ENCODE measurements at regions not wholly inside any gene's neighbourhood (a gene's known extent, or its start where the extent isn't known, plus 50 kb on each side); places are given as distances from the start of the nearest gene placed in this dataset.

- DNase-seq (ENCODE audit: low read depth, low spot score) (no peak), FAIRE-seq (no peak)
- H3K4me1 ChIP-seq (ENCODE audit: control insufficient read depth, extremely low read depth, insufficient read depth, low read length), result no peaks in the 10 kb centered on the region
- no peaks in the 10 kb centered on the region for H3K27me3 ChIP-seq (ENCODE audit: control insufficient read depth, extremely low read depth, insufficient read depth, low read length)
- dilution Hi-C loops (cut with MboI; ENCODE audit: extremely low pct_ligation_motif_present, low sequenced_read_pairs), result no loop called here
- H3K9ac ChIP-seq (ENCODE audit: control insufficient read depth, extremely low read depth, insufficient read depth, low read length), result no peak overlapping the region
- TF ChIP-seq, protein P1, sequence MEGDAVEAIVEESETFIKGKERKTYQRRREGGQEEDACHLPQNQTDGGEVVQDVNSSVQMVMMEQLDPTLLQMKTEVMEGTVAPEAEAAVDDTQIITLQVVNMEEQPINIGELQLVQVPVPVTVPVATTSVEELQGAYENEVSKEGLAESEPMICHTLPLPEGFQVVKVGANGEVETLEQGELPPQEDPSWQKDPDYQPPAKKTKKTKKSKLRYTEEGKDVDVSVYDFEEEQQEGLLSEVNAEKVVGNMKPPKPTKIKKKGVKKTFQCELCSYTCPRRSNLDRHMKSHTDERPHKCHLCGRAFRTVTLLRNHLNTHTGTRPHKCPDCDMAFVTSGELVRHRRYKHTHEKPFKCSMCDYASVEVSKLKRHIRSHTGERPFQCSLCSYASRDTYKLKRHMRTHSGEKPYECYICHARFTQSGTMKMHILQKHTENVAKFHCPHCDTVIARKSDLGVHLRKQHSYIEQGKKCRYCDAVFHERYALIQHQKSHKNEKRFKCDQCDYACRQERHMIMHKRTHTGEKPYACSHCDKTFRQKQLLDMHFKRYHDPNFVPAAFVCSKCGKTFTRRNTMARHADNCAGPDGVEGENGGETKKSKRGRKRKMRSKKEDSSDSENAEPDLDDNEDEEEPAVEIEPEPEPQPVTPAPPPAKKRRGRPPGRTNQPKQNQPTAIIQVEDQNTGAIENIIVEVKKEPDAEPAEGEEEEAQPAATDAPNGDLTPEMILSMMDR (optimal IDR thresholded peaks at IDR 0.05 in 1 of 3, IDR thresholded peaks at IDR 0.05 in 1 of 3, conservative IDR thresholded peaks at IDR 0.05 in 1 of 3; ENCODE audit: extremely low read depth in 1 of 3, insufficient read depth in 2 of 3, low read length in 3 of 3), result no peak
- no peak for TF ChIP-seq EZH2 (IDR thresholded peaks at IDR 0.05; ENCODE audit: low read length)
- no peaks in the 10 kb centered on the region for H3K9me3 ChIP-seq (ENCODE audit: control insufficient read depth, low read depth, low read length)
- H4K20me1 ChIP-seq (ENCODE audit: control insufficient read depth, extremely low read depth, insufficient read depth, low read length), result no peaks in the 10 kb centered on the region
- no peak overlapping the region for H3K4me3 ChIP-seq (ENCODE audit: control insufficient read depth in 2 of 3, extremely low read depth in 1 of 3, insufficient read depth in 2 of 3, low read depth in 1 of 3, low read length in 3 of 3)
- no peak overlapping the region for H2AFZ ChIP-seq (ENCODE audit: control insufficient read depth, low read length)
- H3K36me3 ChIP-seq (ENCODE audit: control insufficient read depth in 2 of 2, extremely low read depth in 1 of 2, insufficient read depth in 2 of 2, low read length in 2 of 2), result no peaks in the 10 kb centered on the region
- no peaks in the 10 kb centered on the region for H3K79me2 ChIP-seq (ENCODE audit: control insufficient read depth, insufficient read depth, low read length)
- H3K4me2 ChIP-seq (ENCODE audit: control insufficient read depth, extremely low read depth, insufficient read depth, low read depth, low read length), result no peak overlapping the region
- H3K9me1 ChIP-seq (ENCODE audit: control insufficient read depth, extremely low read depth, insufficient read depth, low read length), result no peaks in the 10 kb centered on the region
- H3K27ac ChIP-seq (ENCODE audit: control insufficient read depth, insufficient read depth, low read length), result no peak overlapping the region
Measured at GRCh38 chr20:7217606-7218005, 450.1 kb downstream of the BMP2 start.

DNA sequence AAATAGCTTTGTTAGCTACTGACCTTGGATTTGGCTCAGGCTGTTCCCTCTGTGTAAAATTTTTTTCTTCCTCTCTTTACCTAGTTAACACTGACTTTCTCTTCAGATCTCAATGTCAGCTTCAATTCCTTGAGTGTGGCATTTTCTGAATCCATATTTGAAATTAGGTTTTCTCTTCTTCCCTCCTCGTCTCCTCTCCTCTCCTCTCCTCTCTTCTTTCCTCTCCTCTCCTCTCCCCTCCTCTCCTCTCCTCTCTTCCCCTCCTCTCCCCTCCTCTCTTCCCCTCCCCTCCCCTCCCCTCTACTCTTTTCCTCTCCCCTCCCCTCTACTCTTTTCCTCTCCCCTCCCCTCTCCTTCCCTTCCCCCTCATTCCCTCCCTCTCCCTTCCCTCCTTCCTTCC, 453.3 kb downstream of the BMP2 start:
- FAIRE-seq, result no peak
- Histone ChIP-seq H3K27ac (ENCODE audit: control insufficient read depth, insufficient read depth, low read length) (no peak overlapping the region), H3K9me1 (ENCODE audit: control insufficient read depth, extremely low read depth, insufficient read depth, low read length) (no peaks in the 10 kb centered on the region), H3K4me3 (ENCODE audit: control insufficient read depth in 2 of 3, extremely low read depth in 1 of 3, insufficient read depth in 2 of 3, low read depth in 1 of 3, low read length in 3 of 3) (no peak overlapping the region), H3K4me1 (ENCODE audit: control insufficient read depth, extremely low read depth, insufficient read depth, low read length) (no peaks in the 10 kb centered on the region), H3K9ac (ENCODE audit: control insufficient read depth, extremely low read depth, insufficient read depth, low read length) (no peak overlapping the region), H3K27me3 (ENCODE audit: control insufficient read depth, extremely low read depth, insufficient read depth, low read length) (no peaks in the 10 kb centered on the region), H3K79me2 (ENCODE audit: control insufficient read depth, insufficient read depth, low read length) (no peaks in the 10 kb centered on the region), H3K9me3 (ENCODE audit: control insufficient read depth, low read depth, low read length) (no peaks in the 10 kb centered on the region), H2AFZ (ENCODE audit: control insufficient read depth, low read length) (no peak overlapping the region), H4K20me1 (ENCODE audit: control insufficient read depth, extremely low read depth, insufficient read depth, low read length) (no peaks in the 10 kb centered on the region), H3K4me2 (ENCODE audit: control insufficient read depth, extremely low read depth, insufficient read depth, low read depth, low read length) (no peak overlapping the region), H3K36me3 (ENCODE audit: control insufficient read depth in 2 of 2, extremely low read depth in 1 of 2, insufficient read depth in 2 of 2, low read length in 2 of 2) (no peaks in the 10 kb centered on the region)
- DNase-seq (ENCODE audit: low read depth, low spot score), result no peak
- dilution Hi-C loops (cut with MboI; ENCODE audit: extremely low pct_ligation_motif_present, low sequenced_read_pairs), result no loop called here
- TF ChIP-seq, protein P1 (optimal IDR thresholded peaks at IDR 0.05 in 1 of 3, IDR thresholded peaks at IDR 0.05 in 1 of 3, conservative IDR thresholded peaks at IDR 0.05 in 1 of 3; ENCODE audit: extremely low read depth in 1 of 3, insufficient read depth in 2 of 3, low read length in 3 of 3), result no peak
- no peak for TF ChIP-seq EZH2 (IDR thresholded peaks at IDR 0.05; ENCODE audit: low read length)

Data from keratinocyte (primary cell).